ENCODE measurements at regions not wholly inside any gene's neighbourhood (a gene's known extent, or its start where the extent isn't known, plus 50 kb on each side); places are given as distances from the start of the nearest gene placed in this dataset.

- H4K20me1 ChIP-seq (ENCODE audit: insufficient read depth, poor library complexity, severe bottlenecking): no peaks in the 10 kb centered on the region
- H3K9me2 ChIP-seq (replicated peaks; ENCODE audit: insufficient read depth): no peaks in the 10 kb centered on the region
- no peaks in the 10 kb centered on the region for H3K79me2 ChIP-seq
- H3K4me1 ChIP-seq (ENCODE audit: insufficient read depth): no peaks in the 10 kb centered on the region
- H3K4me3 ChIP-seq: no peak overlapping the region
- H3K36me3 ChIP-seq (replicated peaks; ENCODE audit: insufficient read depth, low read depth): no peaks in the 10 kb centered on the region
- H3K9me3 ChIP-seq (ENCODE audit: low read depth): no peaks in the 10 kb centered on the region
- 78% methylated on average over 1 of the region's 1 CpG for WGBS (ENCODE audit: low lambda C conversion rate, missing lambda C conversion rate)
- no peak overlapping the region for H3K27ac ChIP-seq
- no peak for TF ChIP-seq EZH2phosphoT487 (IDR thresholded peaks at IDR 0.05; ENCODE audit: low read depth, severe bottlenecking, unreplicated experiment)
- no peak for TF ChIP-seq EZH2 (IDR thresholded peaks at IDR 0.05; ENCODE audit: borderline replicate concordance)
- DNase-seq (ENCODE audit: low spot score): no peak
- H3K27me3 ChIP-seq: no peaks in the 10 kb centered on the region
- H3K4me2 ChIP-seq: no peak overlapping the region
- H2AFZ ChIP-seq: no peak overlapping the region
Observed at GRCh38 chr3:168475704-168476103, 380.0 kb upstream of the GOLIM4 start.

GRCh38 chr3:168473334-168473890 is 377.7 kb upstream of the GOLIM4 start:
- H3K36me3 ChIP-seq (replicated peaks; ENCODE audit: insufficient read depth, low read depth): no peaks in the 10 kb centered on the region
- DNase-seq (ENCODE audit: low spot score): no peak

GRCh38 chr3:168472783-168473182 is 377.1 kb upstream of the GOLIM4 start:
- Histone ChIP-seq H3K4me2 (no peak overlapping the region), H4K20me1 (ENCODE audit: insufficient read depth, poor library complexity, severe bottlenecking) (no peaks in the 10 kb centered on the region), H2AFZ (no peak overlapping the region), H3K36me3 (replicated peaks; ENCODE audit: insufficient read depth, low read depth) (no peaks in the 10 kb centered on the region), H3K27me3 (no peaks in the 10 kb centered on the region), H3K9me3 (ENCODE audit: low read depth) (no peaks in the 10 kb centered on the region), H3K4me3 (no peak overlapping the region), H3K27ac (no peak overlapping the region), H3K4me1 (ENCODE audit: insufficient read depth) (no peaks in the 10 kb centered on the region), H3K79me2 (no peaks in the 10 kb centered on the region), H3K9me2 (replicated peaks; ENCODE audit: insufficient read depth) (no peaks in the 10 kb centered on the region)
- no peak for DNase-seq (ENCODE audit: low spot score)
- TF ChIP-seq EZH2phosphoT487 (IDR thresholded peaks at IDR 0.05; ENCODE audit: low read depth, severe bottlenecking, unreplicated experiment) (no peak), EZH2 (IDR thresholded peaks at IDR 0.05; ENCODE audit: borderline replicate concordance) (no peak), CTCF (IDR thresholded peaks at IDR 0.05; ENCODE audit: poor library complexity) (no peak)

More at GRCh38 chr3:168473334-168473890, 377.7 kb upstream of the GOLIM4 start:
- 98% methylated on average over 4 of the region's 4 CpGs for WGBS (ENCODE audit: low lambda C conversion rate, missing lambda C conversion rate)
- Histone ChIP-seq H3K27me3 (no peaks in the 10 kb centered on the region), H3K4me3 (no peak overlapping the region), H3K4me2 (no peak overlapping the region), H4K20me1 (ENCODE audit: insufficient read depth, poor library complexity, severe bottlenecking) (no peaks in the 10 kb centered on the region), H3K9me3 (ENCODE audit: low read depth) (no peaks in the 10 kb centered on the region), H2AFZ (no peak overlapping the region), H3K27ac (no peak overlapping the region), H3K9me2 (replicated peaks; ENCODE audit: insufficient read depth) (no peaks in the 10 kb centered on the region), H3K79me2 (no peaks in the 10 kb centered on the region), H3K4me1 (ENCODE audit: insufficient read depth) (no peaks in the 10 kb centered on the region)
- TF ChIP-seq EZH2 (IDR thresholded peaks at IDR 0.05; ENCODE audit: borderline replicate concordance) (no peak), CTCF (IDR thresholded peaks at IDR 0.05; ENCODE audit: poor library complexity) (no peak), EZH2phosphoT487 (IDR thresholded peaks at IDR 0.05; ENCODE audit: low read depth, severe bottlenecking, unreplicated experiment) (no peak)

- H3K27me3 ChIP-seq: no peaks in the 10 kb centered on the region
- H4K20me1 ChIP-seq (ENCODE audit: insufficient read depth, poor library complexity, severe bottlenecking): no peaks in the 10 kb centered on the region
- no peak for DNase-seq (ENCODE audit: low spot score)
- H3K4me1 ChIP-seq (ENCODE audit: insufficient read depth): no peaks in the 10 kb centered on the region
- no peaks in the 10 kb centered on the region for H3K9me3 ChIP-seq (ENCODE audit: low read depth)
- no peaks in the 10 kb centered on the region for H3K36me3 ChIP-seq (replicated peaks; ENCODE audit: insufficient read depth, low read depth)
- H3K79me2 ChIP-seq: no peaks in the 10 kb centered on the region
- H2AFZ ChIP-seq: no peak overlapping the region
- TF ChIP-seq EZH2phosphoT487 (IDR thresholded peaks at IDR 0.05; ENCODE audit: low read depth, severe bottlenecking, unreplicated experiment) (no peak), EZH2 (IDR thresholded peaks at IDR 0.05; ENCODE audit: borderline replicate concordance) (no peak), CTCF (IDR thresholded peaks at IDR 0.05; ENCODE audit: poor library complexity) (no peak)
- H3K4me2 ChIP-seq: no peak overlapping the region
- WGBS (ENCODE audit: low lambda C conversion rate, missing lambda C conversion rate): 62% methylated on average over 4 of the region's 4 CpGs
- no peak overlapping the region for H3K4me3 ChIP-seq
- no peaks in the 10 kb centered on the region for H3K9me2 ChIP-seq (replicated peaks; ENCODE audit: insufficient read depth)
- no peak overlapping the region for H3K27ac ChIP-seq
Observed at GRCh38 chr3:168470380-168470779, 374.7 kb upstream of the GOLIM4 start.
